Parathyroid adenoma (tissue), 2 donors: ENCODE measurements at regions not wholly inside any gene's neighbourhood (a gene's known extent, or its start where the extent isn't known, plus 50 kb on each side); places are given as distances from the start of the nearest gene placed in this dataset.

Source experiments
- H2AFZ ChIP-seq: fragments of 300-600 bp; sonication (generic); one replicate; pipeline ENCODE4 v1.7.0; 2017; ENCODE audit warnings: antibody characterized with exemption, mild to moderate bottlenecking
- H3K27ac ChIP-seq: fragments of 300-600 bp; sonication (generic); one replicate; pipeline ENCODE4 v1.7.0; 2017
- H3K27me3 ChIP-seq: fragments of 300-600 bp; sonication (generic); one replicate; pipeline ENCODE4 v1.7.0; 2017; ENCODE audit warnings: low read length; ENCODE audit not compliant: control insufficient read depth, insufficient read depth
- H3K36me3 ChIP-seq: fragments of 300-600 bp; sonication (generic); one replicate; pipeline ENCODE4 v1.7.0; 2017; ENCODE audit warnings: low read length; ENCODE audit not compliant: control insufficient read depth, insufficient read depth
- H3K4me1 ChIP-seq: fragments of 300-600 bp; sonication (generic); one replicate; pipeline ENCODE4 v1.7.0; 2017; ENCODE audit warnings: control low read depth
- H3K4me2 ChIP-seq: fragments of 300-600 bp; sonication (generic); one replicate; pipeline ENCODE4 v1.7.0; 2017; ENCODE audit warnings: low read length
- H3K4me3 ChIP-seq: fragments of 300-600 bp; sonication (generic); one replicate; pipeline ENCODE4 v1.7.0; 2017; ENCODE audit warnings: low read depth, low read length
- H3K79me2 ChIP-seq: fragments of 300-600 bp; sonication (generic); one replicate; pipeline ENCODE4 v1.7.0; 2017; ENCODE audit warnings: control low read depth
- H3K9ac ChIP-seq: fragments of 300-600 bp; sonication (generic); one replicate; pipeline ENCODE4 v1.7.0; 2017; ENCODE audit warnings: mild to moderate bottlenecking
- H3K9me3 ChIP-seq: fragments of 300-600 bp; sonication (generic); one replicate; pipeline ENCODE4 v1.7.0; 2017; ENCODE audit warnings: low read length; ENCODE audit not compliant: control insufficient read depth
- CTCF ChIP-seq: fragments of 300-600 bp; sonication (generic); IDR thresholded peaks from one replicate; pipeline ENCODE4 v1.7.0; 2017; ENCODE audit warnings: antibody characterized with exemption, mild to moderate bottlenecking
- donor health status: primary hyperparathyroidism.

- Histone ChIP-seq H3K9ac (no peak overlapping the region), H2AFZ (no peak overlapping the region), H3K4me3 (no peak overlapping the region), H3K27me3 (no peaks in the 10 kb centered on the region), H3K79me2 (no peaks in the 10 kb centered on the region), H3K36me3 (no peaks in the 10 kb centered on the region), H3K9me3 (no peaks in the 10 kb centered on the region), H3K4me2 (no peak overlapping the region), H3K4me1 (no peaks in the 10 kb centered on the region), H3K27ac (no peak overlapping the region)
- no peak for TF ChIP-seq CTCF
Measured at GRCh38 chr3:102125197-102125993, 276.1 kb downstream of the NFKBIZ start.

- no peaks in the 10 kb centered on the region for H3K27me3 ChIP-seq
- H3K27ac ChIP-seq = no peak overlapping the region
- no peaks in the 10 kb centered on the region for H3K36me3 ChIP-seq
- no peak for TF ChIP-seq CTCF
- no peaks in the 10 kb centered on the region for H3K4me1 ChIP-seq
- H3K9ac ChIP-seq = no peak overlapping the region
- H3K79me2 ChIP-seq = no peaks in the 10 kb centered on the region
- no peaks in the 10 kb centered on the region for H3K9me3 ChIP-seq
- H3K4me3 ChIP-seq = no peak overlapping the region
- H2AFZ ChIP-seq = no peak overlapping the region
- H3K4me2 ChIP-seq = no peak overlapping the region
Measured at GRCh38 chr3:102125994-102126368, 276.7 kb downstream of the NFKBIZ start.

- H3K36me3 ChIP-seq = no peaks in the 10 kb centered on the region
- H2AFZ ChIP-seq = no peak overlapping the region
- no peak overlapping the region for H3K27ac ChIP-seq
- no peaks in the 10 kb centered on the region for H3K9me3 ChIP-seq
- TF ChIP-seq CTCF = no peak
- H3K9ac ChIP-seq = no peak overlapping the region
- no peaks in the 10 kb centered on the region for H3K27me3 ChIP-seq
- H3K4me1 ChIP-seq = no peaks in the 10 kb centered on the region
- no peak overlapping the region for H3K4me2 ChIP-seq
- H3K4me3 ChIP-seq = no peak overlapping the region
- no peaks in the 10 kb centered on the region for H3K79me2 ChIP-seq
Measured at GRCh38 chr3:102129760-102130608, 280.7 kb downstream of the NFKBIZ start.

GRCh38 chr3:102132370-102132769 is 283.1 kb downstream of the NFKBIZ start:
- H2AFZ ChIP-seq = no peak overlapping the region
- no peaks in the 10 kb centered on the region for H3K27me3 ChIP-seq
- H3K4me2 ChIP-seq = no peak overlapping the region
- no peak overlapping the region for H3K9ac ChIP-seq
- H3K4me1 ChIP-seq = no peaks in the 10 kb centered on the region
- no peak for TF ChIP-seq CTCF
- no peak overlapping the region for H3K4me3 ChIP-seq
- H3K79me2 ChIP-seq = no peaks in the 10 kb centered on the region
- H3K9me3 ChIP-seq = no peaks in the 10 kb centered on the region
- no peak overlapping the region for H3K27ac ChIP-seq
- H3K36me3 ChIP-seq = no peaks in the 10 kb centered on the region
